ENCODE measurements at regions not wholly inside any gene's neighbourhood (a gene's known extent, or its start where the extent isn't known, plus 50 kb on each side); places are given as distances from the start of the nearest gene placed in this dataset.
"Not testable (repeated sequence)": the region's sequence is repeated elsewhere in the genome, so short reads cannot be mapped to it uniquely, and the experiment has no call there.

GRCh38 chr12:94916663-94917062, 86.8 kb downstream of the NDUFA12 start:
- DNase-seq (ENCODE audit: low spot score) = no peak

- no peak for DNase-seq (ENCODE audit: low spot score)
These were observed 93.8 kb downstream of the NDUFA12 start for GRCh38 chr12:94909663-94910062.

GRCh38 chr12:94905749-94906148, 97.7 kb downstream of the NDUFA12 start:
- DNase-seq (ENCODE audit: low spot score) = not testable (repeated sequence)

GRCh38 chr12:94900496-94900895, 103.0 kb downstream of the NDUFA12 start:
- no peak for DNase-seq (ENCODE audit: low spot score)

- DNase-seq (ENCODE audit: low spot score) = no peak
These were observed 105.1 kb downstream of the NDUFA12 start for GRCh38 chr12:94898388-94898787.

GRCh38 chr12:94892544-94893267, 110.8 kb downstream of the NDUFA12 start:
- DNase-seq (ENCODE audit: low spot score) = no peak

GRCh38 chr12:94889445-94890210, 113.9 kb downstream of the NDUFA12 start:
- DNase-seq (ENCODE audit: low spot score) = no peak

GRCh38 chr12:94879542-94879941, 124.0 kb downstream of the NDUFA12 start:
- DNase-seq (ENCODE audit: low spot score) = peak; percentile 50

GRCh38 chr12:94875525-94875924, 128.0 kb downstream of the NDUFA12 start:
- peak; percentile 21 for DNase-seq (ENCODE audit: low spot score)

GRCh38 chr12:94874518-94875302, 128.8 kb downstream of the NDUFA12 start:
- DNase-seq (ENCODE audit: low spot score) = no peak

GRCh38 chr12:94873734-94874517, 129.6 kb downstream of the NDUFA12 start:
- no peak for DNase-seq (ENCODE audit: low spot score)

GRCh38 chr12:94872971-94873733, 130.3 kb downstream of the NDUFA12 start:
- DNase-seq (ENCODE audit: low spot score) = no peak

GRCh38 chr12:94872671-94872970, 130.9 kb downstream of the NDUFA12 start:
- DNase-seq (ENCODE audit: low spot score) = no peak

- DNase-seq (ENCODE audit: low spot score) = no peak
These were observed 131.4 kb downstream of the NDUFA12 start for GRCh38 chr12:94872007-94872653.

- DNase-seq (ENCODE audit: low spot score) = no peak
These were observed 133.0 kb downstream of the NDUFA12 start for GRCh38 chr12:94870511-94870910.

- DNase-seq (ENCODE audit: low spot score) = no peak
These were observed 135.3 kb downstream of the NDUFA12 start for GRCh38 chr12:94868161-94868560.

GRCh38 chr12:94867066-94867855, 136.2 kb downstream of the NDUFA12 start:
- no peak for DNase-seq (ENCODE audit: low spot score)

- no peak for DNase-seq (ENCODE audit: low spot score)
These were observed 138.5 kb downstream of the NDUFA12 start for GRCh38 chr12:94864987-94865386.

GRCh38 chr12:94863321-94864035, 140.0 kb downstream of the NDUFA12 start:
- DNase-seq (ENCODE audit: low spot score) = no peak
